LoVo (cell line): ENCODE measurements at regions not wholly inside any gene's neighbourhood (a gene's known extent, or its start where the extent isn't known, plus 50 kb on each side); places are given as distances from the start of the nearest gene placed in this dataset.

ENCODE experiments used
- DNase-seq: peaks from one replicate; pipeline ENCODE4 v3.0.0-alpha.2; 2016; ENCODE audit warnings: low spot score

- DNase-seq, result no peak
These were observed 138.5 kb downstream of the RBM26 start for GRCh38 chr13:79267560-79267959.

- no peak for DNase-seq
These were observed 147.6 kb downstream of the RBM26 start for GRCh38 chr13:79258489-79258888.

GRCh38 chr13:79246578-79246949 lies 159.5 kb downstream of the RBM26 start:
- no peak for DNase-seq

GRCh38 chr13:79245937-79246577 lies 160.0 kb downstream of the RBM26 start:
- DNase-seq, result no peak

- DNase-seq, result no peak
These were observed 164.4 kb downstream of the RBM26 start for GRCh38 chr13:79241697-79242096.

GRCh38 chr13:79237981-79238380 lies 168.1 kb downstream of the RBM26 start:
- DNase-seq, result no peak

GRCh38 chr13:79231887-79232286 lies 174.2 kb downstream of the RBM26 start:
- no peak for DNase-seq

- no peak for DNase-seq
These were observed 176.3 kb downstream of the RBM26 start for GRCh38 chr13:79229761-79230160.

- no peak for DNase-seq
These were observed 177.1 kb downstream of the RBM26 start for GRCh38 chr13:79228972-79229371.

GRCh38 chr13:79227418-79227817 lies 178.6 kb downstream of the RBM26 start:
- DNase-seq, result no peak

- DNase-seq, result no peak
These were observed 179.1 kb downstream of the RBM26 start for GRCh38 chr13:79226938-79227337.

GRCh38 chr13:79226250-79226649 lies 179.8 kb downstream of the RBM26 start:
- DNase-seq, result no peak

GRCh38 chr13:79225487-79226232 lies 180.4 kb downstream of the RBM26 start:
- DNase-seq, result no peak

GRCh38 chr13:79222427-79223205 lies 183.4 kb downstream of the RBM26 start:
- no peak for DNase-seq

- DNase-seq, result no peak
These were observed 193.9 kb downstream of the RBM26 start for GRCh38 chr13:79212064-79212619.

GRCh38 chr13:79211377-79211776 lies 194.7 kb downstream of the RBM26 start:
- no peak for DNase-seq

GRCh38 chr13:79197933-79198332 lies 208.1 kb downstream of the RBM26 start:
- DNase-seq, result no peak

- no peak for DNase-seq
These were observed 209.2 kb downstream of the RBM26 start for GRCh38 chr13:79196843-79197242.

GRCh38 chr13:79196366-79196765 lies 209.7 kb downstream of the RBM26 start:
- DNase-seq, result no peak

- DNase-seq, result no peak
These were observed 211.3 kb downstream of the RBM26 start for GRCh38 chr13:79194727-79195126.

GRCh38 chr13:79194272-79194671 lies 211.8 kb downstream of the RBM26 start:
- no peak for DNase-seq

GRCh38 chr13:79191501-79191900 lies 214.6 kb downstream of the RBM26 start:
- DNase-seq, result no peak

- DNase-seq, result no peak
These were observed 215.1 kb downstream of the RBM26 start for GRCh38 chr13:79190932-79191331.
